IPS DF 4.7 (cell line): ENCODE measurements at regions not wholly inside any gene's neighbourhood (a gene's known extent, or its start where the extent isn't known, plus 50 kb on each side); places are given as distances from the start of the nearest gene placed in this dataset.
A peak's percentile ranks its signal among the peaks of the same experiment; 100 is the strongest.

Experiments used
- DNase-seq: peaks from one replicate; pipeline ENCODE4 v3.0.0-alpha.2; 2013; ENCODE audit warnings: low spot score; ENCODE audit errors: extremely low read depth

DNA sequence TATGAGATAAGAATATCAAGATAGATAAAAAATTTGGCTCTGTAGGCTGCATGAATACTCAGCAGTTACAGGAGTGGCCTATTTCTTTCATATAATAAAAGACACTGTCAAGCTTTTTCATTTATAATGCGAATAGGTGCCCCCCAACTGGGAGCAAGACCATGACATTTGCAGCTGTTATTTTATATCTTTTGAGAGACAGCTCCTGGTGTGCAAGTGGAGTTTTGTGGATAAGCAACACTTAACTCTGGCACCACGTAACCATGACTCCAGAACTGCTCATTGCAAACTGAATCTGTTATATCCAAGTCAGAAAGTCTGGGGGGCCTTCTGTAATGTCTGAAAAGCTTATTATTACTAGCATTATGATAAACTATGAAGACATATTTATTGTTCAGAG lies 1372.4 kb downstream of the C4orf33 start:
- no peak for DNase-seq

DNA sequence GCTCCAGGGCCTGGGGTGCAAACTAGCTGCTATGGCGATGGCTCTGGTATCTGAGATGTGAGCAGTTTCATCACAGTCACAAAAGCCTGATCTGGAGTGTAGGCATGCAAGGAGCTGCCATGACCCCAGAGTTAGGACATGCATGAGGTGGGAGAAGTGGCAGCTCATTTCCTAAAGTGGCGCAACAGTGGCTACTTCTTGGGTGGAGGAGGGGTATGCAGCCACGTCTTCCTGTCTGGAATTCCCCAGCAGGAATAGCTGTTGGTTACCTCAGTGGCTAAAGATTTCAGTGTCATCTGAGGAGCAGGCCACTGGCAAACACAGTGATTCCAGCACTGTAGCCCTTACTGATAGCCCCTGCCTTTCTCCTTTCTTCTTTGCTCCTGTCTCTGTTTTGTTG lies 1382.5 kb downstream of the C4orf33 start:
- no peak for DNase-seq

DNA sequence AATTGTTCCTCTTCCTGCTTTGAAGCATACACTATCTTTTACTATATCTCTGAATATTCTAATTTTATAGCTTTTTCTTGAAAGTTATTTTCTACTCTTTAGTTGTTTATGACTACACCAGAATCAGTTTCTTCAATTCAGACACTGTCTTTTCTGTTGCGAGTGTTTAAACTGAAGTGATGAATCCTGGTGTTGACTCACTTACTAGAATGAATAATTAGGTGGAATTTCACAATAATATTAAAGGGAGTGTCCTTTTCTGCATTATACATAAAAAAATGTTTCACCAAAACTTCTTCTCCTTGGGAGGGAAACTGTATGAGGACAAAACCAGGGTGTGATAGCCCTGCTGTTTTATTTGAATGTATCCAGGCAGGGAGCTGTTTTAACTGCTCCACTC lies 1383.1 kb downstream of the C4orf33 start:
- no peak for DNase-seq

DNA sequence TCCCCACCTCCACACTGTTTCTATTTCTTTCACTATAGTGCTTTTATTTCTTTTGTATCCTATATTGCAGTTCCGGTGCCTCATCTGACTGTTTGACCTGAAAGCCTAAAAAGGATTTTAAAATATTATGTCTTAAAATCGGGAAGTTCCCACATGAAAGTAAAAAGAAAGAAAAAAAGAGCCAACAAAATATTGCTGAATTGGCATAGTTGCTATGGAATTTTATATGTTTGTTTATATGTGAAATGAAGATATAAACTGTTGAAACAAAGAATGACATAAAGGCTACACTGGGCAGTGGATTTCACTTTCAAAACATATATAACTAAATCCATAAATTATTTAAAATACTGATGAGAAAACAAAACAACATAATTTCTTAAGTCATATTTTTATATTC lies 1383.7 kb downstream of the C4orf33 start:
- DNase-seq: no peak

DNA sequence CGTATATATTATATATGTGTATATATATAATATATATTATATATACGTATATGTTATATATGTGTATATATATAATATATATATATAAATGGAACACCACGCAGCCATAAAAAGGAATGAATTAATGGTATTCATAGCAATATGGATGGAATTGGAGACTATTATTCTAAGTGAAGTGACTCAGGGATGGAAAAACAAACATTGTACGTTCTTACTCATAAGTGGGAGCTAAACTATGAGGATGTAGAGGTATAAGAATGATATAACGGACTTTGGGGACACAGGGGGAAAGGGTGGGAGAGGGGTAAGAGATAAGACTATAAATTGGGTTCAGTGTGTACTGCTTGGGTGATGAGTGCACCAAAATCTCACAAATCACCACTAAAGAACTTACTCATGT lies 1388.9 kb downstream of the C4orf33 start:
- DNase-seq: no peak

DNA sequence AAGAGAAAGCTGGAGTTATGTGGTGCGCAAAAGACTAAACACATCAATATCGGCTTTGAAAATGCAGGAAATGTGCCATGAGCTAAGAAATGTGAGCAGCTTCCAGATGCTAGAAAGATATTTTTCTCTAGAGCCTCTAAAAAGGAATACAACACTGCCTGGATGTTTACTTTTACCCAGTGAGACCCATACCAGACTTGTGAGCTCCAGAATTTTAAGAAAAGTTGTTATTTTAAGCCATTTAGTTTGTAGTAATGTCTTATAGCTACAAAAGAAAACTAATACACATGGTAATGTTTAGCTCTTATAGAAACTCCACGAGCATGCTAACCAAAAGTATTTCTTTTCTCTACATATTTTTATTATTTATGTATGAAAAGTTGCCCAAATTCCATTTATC lies 1389.4 kb downstream of the C4orf33 start:
- no peak for DNase-seq

DNA sequence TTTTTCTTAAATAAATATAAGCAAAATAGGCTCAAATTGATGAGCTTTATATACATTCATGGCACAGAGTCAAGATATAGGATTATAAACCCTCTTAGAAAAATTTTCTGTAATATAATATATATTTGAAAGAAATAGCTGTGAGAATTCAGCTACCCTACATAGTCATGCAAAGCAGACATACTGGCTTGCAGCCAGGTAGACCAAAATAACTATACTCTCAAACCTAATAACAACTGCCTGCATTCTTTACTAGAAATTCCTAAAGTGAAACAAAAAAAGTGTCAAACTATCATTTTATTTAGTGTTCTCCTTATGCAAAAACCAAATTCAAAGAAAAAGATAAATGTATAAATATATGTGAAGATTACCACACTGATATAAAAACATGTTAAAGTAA lies 1390.2 kb downstream of the C4orf33 start:
- no peak for DNase-seq

DNA sequence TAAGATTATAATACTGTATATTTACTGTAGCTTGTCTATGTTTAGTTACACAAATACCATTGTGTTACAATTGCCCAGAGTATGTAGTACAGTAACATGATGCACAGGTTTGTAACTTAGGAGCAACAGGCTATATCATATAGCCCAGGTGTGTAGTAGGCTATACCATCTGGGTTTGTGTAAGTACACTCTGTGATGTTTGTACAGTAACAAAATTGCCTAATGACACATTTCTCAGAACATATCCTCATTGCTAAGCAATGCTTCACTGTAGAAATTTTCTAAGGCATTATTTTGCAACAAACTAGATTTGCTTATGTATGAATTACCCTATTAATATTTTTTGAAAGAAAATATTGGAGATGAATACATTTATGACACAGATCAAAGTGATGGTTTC lies 1390.9 kb downstream of the C4orf33 start:
- no peak for DNase-seq

DNA sequence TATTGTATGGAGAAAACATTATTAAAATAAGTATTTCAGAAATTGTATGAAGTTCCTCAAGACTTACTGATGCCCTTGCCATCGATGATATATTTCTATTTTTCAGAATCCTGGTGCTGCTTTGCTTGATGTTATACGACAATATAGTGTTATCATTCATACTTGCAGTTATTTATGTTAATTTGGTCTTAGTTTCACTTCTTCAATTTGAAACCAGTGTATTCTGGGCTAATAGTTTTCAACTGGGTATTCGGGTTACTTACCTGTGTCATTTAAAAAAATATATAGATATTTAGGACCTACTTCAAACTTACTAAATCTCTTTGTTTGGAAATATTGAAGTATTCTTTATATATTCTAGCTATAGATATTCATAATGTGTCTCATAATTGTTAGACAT lies 1414.7 kb downstream of the C4orf33 start:
- DNase-seq: no peak

DNA sequence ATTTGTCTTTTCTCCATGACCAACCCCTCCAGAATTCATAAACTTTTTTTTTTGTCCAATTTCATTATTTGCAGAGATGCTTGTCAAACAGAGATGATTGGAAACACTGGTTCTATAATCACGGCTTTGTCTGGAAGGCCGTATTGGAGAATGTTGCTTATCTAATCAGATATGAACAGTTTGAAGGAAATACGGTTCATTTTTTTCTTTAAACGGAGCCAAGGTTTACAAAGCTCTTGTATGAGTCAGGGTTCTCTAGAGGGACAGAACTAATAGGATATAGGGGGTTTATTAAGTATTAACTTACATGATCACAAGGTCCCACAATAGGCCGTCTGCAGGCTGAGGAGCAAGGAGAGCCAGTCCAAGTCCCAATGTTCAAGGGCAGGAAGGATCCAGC lies 1415.8 kb downstream of the C4orf33 start:
- DNase-seq: no peak

DNA sequence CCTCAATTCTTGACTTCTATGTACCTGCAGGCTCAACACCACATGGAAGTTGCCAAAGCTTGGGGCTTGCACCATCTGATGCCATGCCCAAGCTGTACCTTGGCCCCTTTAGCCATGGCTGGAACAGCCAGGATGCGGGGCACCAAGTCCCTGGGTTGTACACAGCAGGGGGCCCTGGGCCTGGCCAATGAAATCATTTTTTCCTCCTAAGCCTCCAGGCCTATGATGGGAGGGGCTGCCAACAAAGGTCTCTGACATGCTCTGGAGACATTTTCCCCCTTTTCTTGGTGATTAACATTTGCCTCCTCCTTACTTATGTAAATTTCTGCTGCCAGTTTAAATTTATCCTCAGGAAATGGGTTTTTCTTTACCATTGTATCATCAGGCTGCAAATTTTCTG lies 1428.1 kb downstream of the C4orf33 start:
- no peak for DNase-seq

DNA sequence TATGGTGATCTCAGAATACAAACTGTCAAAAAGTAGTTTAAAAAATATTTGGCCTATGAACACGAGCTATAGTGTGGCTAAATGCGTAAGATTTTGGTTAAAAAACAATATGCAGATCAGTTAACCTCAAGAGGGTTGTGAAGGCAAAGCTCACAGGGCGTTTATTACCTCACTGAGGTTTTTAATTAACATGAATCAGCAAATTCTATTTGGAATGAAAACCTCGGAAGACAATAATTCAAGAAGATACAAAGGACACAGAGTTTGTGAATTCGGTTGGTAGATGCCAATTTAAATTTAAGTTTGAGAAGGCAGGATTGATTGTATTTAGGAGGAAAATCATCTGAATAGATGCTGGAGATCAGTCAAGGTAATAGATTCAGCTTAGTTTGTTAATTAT lies 1434.6 kb downstream of the C4orf33 start:
- DNase-seq: no peak

DNA sequence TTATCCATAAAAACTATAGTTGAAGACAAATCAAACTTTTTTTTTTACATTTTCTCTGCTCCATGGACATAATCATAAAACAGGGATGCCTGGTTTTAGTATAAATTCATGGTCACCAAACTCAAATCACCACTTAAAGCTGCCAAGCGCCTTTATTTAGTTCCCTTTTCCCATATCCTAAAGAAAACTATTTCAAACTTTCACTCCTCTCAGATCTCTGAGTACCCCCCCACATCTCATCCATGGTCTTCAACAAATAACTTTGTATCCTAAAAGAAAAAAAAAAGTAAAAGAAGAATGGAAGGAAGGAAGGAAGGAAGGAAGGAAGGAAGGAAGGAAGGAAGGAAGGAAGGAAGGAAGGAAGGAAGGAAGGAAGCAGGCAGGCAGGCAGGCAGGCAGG lies 1438.7 kb downstream of the C4orf33 start:
- DNase-seq: no peak

DNA sequence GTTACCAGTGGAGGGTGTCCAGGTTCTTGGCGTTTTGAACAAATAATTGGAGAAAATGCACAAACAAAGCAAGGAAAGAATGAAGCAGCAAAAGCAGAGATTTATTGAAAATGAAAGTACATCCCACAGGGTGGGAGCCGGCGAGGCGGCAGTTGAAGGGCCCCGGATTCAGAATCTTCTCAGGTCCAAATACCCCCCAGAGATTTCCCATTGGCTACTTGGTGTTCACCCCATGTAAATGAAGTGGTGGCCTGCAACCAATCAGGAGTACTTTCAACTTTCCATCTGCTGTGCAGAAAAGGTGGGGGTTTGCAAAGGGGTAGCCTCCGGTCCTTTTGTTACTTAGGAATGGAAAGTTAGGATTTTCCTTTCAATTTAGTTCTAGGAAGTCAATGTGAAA lies 1447.0 kb downstream of the C4orf33 start:
- no peak for DNase-seq

DNA sequence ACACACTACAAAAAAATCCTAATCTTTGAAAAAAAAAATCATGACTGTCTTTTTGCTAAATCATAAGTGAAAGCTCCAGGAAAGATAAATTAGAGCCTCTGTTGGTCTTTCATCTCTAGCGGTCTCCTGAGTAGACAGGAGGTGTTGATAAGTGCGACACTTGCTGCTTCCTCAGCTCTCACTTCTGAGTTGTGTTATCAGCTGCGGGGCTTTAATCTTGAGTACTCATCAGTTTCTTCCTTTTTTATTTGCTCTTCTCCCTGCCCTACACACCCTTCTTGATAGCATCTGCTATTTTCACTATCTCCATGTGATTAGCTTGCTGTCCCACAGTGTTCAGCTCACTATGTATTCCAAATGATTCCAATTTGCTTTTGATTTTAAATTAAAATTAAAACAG lies 1449.2 kb downstream of the C4orf33 start:
- DNase-seq: no peak

DNA sequence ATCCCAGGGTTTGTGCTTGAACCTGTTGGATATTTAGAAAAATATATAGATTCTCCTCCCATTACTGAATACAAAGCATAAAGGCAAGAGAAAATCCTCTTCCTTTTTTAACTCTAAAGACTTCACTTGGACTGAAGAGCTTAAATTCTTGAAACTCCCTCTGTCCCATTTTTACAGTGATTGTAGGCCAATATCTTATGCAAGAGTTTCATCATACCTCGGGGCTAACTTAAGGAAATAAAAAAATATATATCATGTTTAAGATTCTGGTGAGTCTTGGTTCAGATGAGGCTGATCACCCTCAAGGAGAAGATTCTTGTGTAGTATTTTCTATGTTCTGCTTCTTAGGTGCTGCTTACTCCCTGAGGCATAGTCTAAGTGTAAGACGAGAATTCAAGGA lies 1449.6 kb downstream of the C4orf33 start:
- no peak for DNase-seq

DNA sequence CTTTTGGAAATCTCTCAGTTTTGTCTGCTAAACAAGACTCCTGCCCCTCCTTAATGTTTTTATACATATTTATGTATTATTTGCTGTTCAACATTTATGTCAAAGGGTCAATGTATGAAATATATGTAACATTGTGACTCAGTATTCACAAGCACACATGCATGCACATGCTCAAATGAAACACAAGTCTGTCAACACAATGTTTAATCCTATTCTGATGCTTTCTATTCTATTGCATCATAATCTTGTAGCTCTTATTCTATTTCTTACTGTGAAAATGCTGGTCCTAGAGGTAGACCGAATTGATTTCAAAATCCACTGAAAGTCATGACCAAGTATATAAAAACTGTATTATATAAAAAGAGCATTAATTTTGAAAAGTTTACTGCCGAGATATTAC lies 1463.3 kb downstream of the C4orf33 start:
- DNase-seq: no peak

DNA sequence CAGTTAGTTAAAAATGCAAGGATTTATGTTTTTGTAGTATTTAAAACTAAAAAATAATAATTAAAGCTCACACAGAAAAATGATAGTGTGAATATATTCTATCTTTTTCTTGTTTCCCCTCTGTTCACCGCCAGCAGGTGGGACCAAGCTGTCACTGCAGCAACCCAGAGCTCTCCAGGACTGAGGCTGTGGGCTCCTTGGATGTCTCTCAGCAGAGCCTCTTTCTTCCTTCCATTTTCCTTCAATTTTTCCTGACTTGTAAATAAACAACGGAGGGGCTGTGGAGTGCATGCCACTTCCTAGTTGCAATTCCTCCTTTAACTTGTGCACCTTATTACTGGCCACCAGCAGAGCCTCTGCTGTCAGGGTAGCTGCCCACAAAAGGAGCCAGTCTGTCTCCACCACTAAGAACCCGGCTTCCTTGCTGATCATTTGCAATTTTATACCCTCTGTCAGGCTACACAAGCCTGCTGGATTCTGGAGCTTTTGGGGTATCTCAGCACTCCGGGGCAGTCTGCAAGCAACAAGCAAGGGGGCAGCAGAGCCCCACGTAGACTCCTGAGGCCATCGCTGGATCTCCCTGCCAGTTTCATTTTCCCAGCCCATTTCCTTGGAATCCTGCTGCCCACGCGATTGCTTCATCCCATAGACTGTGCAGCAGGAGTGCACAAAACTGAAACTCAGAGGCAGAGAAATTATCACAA lies 1467.4 kb downstream of the C4orf33 start:
- peak; percentile 60 for DNase-seq

DNA sequence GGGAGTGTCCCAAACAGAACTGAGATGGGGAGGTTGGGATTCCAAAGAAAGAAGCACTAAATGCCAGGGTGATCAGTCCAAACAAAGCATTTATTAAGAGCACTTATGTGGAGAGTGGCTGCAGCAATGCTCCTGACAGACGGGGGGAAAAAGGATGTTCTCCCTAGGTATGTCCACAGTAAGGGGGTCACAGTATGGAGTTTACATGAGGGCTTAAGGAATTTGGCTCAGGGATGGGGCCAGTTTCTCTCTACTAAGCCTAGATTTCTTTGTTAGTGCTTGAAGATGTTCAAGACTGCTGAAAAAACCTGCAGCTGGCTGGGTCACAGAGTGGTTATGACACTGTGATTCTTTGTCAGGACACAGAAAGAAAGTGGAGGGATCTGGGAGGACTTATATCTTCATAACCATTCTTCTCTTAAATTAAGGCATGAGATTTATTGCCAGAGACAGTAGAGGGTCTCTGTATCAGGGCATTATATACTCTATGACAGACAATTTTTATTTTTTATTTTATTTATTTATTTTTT lies 1468.0 kb downstream of the C4orf33 start:
- DNase-seq: no peak

DNA sequence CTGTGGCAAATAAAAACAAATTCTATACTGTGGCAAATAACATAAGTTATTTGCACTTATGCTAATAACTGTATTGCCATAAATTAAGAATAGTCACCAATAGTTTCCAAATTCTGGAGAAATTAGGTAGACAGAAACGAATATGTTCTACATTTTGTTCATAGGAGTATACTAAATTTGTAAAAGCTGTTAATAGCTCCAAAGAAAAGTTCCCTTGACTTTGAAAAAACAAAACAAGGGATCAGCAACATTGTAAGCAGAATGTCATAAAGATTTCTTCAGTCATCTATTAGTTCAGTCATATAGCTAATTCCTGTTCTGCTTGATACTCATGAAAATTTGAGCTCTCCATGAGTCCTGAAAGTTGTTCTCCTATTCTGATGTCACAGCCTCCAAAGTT lies 1472.8 kb downstream of the C4orf33 start:
- no peak for DNase-seq

DNA sequence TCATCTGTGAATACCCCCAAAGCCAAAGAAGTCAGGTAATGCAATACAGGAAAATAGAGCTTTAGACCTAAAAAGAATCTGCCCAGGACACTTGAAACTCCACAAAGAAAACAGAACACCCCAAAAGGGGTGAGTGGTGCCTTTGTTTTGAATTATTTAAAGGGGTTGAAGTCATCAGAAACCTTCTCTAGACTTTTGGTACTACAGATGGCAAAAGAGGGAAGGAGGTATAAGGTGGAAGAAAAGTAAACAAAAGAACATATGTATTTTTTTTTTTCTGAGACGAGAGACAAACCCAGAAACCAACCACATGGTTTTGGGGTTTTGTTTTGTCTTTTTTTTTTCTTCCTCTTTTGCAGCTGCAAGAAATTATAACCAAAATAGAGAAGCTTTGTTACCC lies 1477.8 kb downstream of the C4orf33 start:
- DNase-seq: no peak

DNA sequence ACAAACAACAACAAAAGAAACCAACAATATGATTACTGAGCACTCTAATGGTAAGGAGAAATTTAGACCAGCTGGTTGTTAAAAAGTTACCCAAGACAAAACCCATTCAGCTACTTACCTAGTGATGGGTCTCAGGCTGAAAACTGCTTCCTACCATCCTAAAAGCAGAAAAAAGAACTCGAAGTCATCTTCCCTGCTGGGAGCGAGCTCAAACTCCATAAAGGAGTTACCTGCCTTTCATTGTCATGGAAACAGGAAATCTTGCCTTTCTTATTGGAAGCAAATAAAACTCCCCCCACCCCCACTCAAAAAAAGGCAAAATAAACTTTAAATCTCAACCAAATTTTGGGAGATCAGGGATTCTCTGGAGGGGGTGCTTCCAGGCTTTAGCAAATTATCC lies 1478.3 kb downstream of the C4orf33 start:
- DNase-seq: no peak

DNA sequence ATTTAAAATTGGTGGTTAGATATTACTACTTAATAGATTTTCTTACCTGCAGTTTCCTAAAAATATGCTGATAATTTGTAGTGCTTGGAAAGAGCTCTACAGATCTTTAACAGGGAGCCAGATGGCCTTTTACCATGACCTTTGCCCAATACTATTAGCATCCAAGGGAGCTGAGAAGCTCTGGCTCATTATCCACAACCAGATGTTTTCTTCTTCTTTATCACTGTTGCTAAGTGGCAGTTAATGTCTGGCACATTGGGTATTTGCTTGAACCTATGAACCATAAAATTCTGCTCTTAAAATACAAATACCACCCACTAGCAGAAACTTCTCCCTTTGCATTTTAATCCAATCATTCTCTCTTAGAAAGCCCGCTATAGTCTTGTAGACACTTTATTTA lies 1480.3 kb downstream of the C4orf33 start:
- no peak for DNase-seq

DNA sequence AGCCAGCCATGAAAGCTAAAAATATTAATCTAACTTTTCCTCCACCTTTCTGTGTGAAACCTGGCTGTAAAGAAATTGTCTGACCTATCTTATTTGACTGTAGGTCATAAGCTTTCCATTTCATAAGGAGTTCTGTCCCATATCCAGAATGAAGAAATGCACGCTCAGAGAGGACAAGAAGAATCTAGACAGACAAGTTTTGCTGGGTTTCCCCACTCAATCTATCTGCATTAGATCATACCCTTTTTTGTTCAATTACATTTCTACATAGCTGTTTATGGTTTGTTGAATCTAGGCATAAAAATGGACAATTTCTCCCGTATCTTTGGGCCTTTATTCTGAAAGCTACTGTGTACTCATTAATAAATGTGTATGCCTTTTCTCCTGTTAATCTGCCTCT lies 1495.1 kb downstream of the C4orf33 start:
- no peak for DNase-seq
